ENCODE measurements at regions not wholly inside any gene's neighbourhood (a gene's known extent, or its start where the extent isn't known, plus 50 kb on each side); places are given as distances from the start of the nearest gene placed in this dataset.

DNA sequence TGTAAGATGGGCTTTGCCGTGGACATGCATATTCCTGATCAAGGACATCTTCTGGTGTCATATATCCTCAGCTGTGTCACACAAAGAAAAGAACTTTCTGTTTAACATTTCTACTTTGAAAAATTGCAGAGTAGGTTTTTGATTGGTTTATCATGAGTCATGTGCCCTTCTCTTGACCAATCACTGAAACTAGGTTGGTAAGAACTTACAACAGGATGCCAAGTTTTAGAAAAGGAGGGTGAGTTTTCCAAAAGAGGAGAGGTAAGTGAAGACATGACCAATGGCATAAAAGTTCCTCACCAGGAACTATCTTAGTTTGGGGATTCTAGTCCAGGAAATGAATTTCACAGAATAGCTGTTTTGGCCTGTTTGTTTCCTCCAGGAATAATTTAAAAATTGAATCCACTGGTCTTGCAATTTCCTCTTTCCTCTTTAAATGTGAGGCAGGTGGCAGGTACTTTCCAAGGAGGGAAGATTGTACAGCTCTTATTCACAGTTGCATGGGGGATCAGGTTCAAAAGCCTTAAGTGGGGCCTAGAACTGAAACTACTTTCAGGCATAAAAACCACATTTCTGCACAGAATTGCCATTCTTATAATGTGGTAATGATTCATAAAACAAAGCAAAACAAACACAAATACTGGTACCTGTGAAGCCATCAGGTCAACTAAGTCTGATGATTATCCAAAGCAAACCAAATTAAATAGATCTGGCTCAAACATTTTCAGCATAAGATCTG is 1114.5 kb upstream of the LCORL start:
- no peaks in the 10 kb centered on the region for H3K27me3 ChIP-seq (ENCODE audit: insufficient read depth, low read length)
- no peak overlapping the region for H2BK12ac ChIP-seq (ENCODE audit: insufficient read length, low read depth, low read length)
- no peak for TF ChIP-seq CTCF (conservative IDR thresholded peaks at IDR 0.05)
- no peak overlapping the region for H2AFZ ChIP-seq (ENCODE audit: low read length)
- no peak overlapping the region for H2BK120ac ChIP-seq (ENCODE audit: low read depth, low read length, poor library complexity, severe bottlenecking)
- no peaks in the 10 kb centered on the region for H3K9me3 Mint-ChIP-seq
- no peak overlapping the region for H3K27ac ChIP-seq (ENCODE audit: insufficient read length, low read depth, low read length)
- H3T11ph ChIP-seq (ENCODE audit: low read length), result no peak overlapping the region
- H3K9me3 ChIP-seq (ENCODE audit: control insufficient read depth, low read depth, low read length), result no peaks in the 10 kb centered on the region
- WGBS (ENCODE audit: extremely low coverage, insufficient read length, low lambda C conversion rate), result no CpG with 5 or more reads among the region's 1 CpG
- no peaks in the 10 kb centered on the region for H3K79me2 ChIP-seq (ENCODE audit: insufficient read depth, low read length)
- no peaks in the 10 kb centered on the region for H4K20me1 ChIP-seq (ENCODE audit: control insufficient read depth, insufficient read depth, insufficient read length)
- H3K23me2 ChIP-seq (ENCODE audit: insufficient read length, low read depth, low read length, poor library complexity, severe bottlenecking), result no peaks in the 10 kb centered on the region
- peaks cover 14 to 15% of the 10 kb centered on the region in 2 experiments for H3K4me1 Mint-ChIP-seq
- H2BK20ac ChIP-seq (ENCODE audit: low read depth, low read length, poor library complexity, severe bottlenecking), result no peak overlapping the region
- no peak overlapping the region for H2BK15ac ChIP-seq (ENCODE audit: low read depth, low read length)
- no peak overlapping the region for H3K4ac ChIP-seq (ENCODE audit: low read depth, low read length)
- no peak overlapping the region for H4K5ac ChIP-seq (ENCODE audit: insufficient read length, low read depth, low read length)
- H3K27me3 Mint-ChIP-seq (ENCODE audit: low read depth), result no peaks in the 10 kb centered on the region
- H4K8ac ChIP-seq (replicated peaks; ENCODE audit: insufficient read length, low read depth, low read length), result no peak overlapping the region
- H3K23ac ChIP-seq (ENCODE audit: insufficient read length, low read depth, low read length), result no peak overlapping the region
- no peak overlapping the region for H3K14ac ChIP-seq (ENCODE audit: insufficient read depth, low read length)
- no peak overlapping the region for H3K4me3 Mint-ChIP-seq
- H2BK5ac ChIP-seq (ENCODE audit: insufficient read length, low read length), result no peak overlapping the region
- no peaks in the 10 kb centered on the region for H3K79me1 ChIP-seq (ENCODE audit: insufficient read depth, low read depth, low read length, poor library complexity, severe bottlenecking)
- no peaks in the 10 kb centered on the region; the same call in 1 of the 2 replicates for H3K4me1 ChIP-seq (ENCODE audit: insufficient read depth, low read length)
- H3K56ac ChIP-seq (ENCODE audit: insufficient read length, low read depth, low read length), result no peak overlapping the region
- H4K91ac ChIP-seq (ENCODE audit: insufficient read length, low read depth, low read length), result no peak overlapping the region
- no peak overlapping the region for H3K9ac ChIP-seq (ENCODE audit: extremely low read depth, insufficient read length, low read length)
- H3K36me3 Mint-ChIP-seq (ENCODE audit: insufficient read depth in 1 of 3, low read depth in 3 of 3), result no peaks in the 10 kb centered on the region
- no peak overlapping the region for H3K27ac Mint-ChIP-seq
- no peak overlapping the region for H3K4me2 ChIP-seq (ENCODE audit: insufficient read depth, insufficient read length, low read length)
- H3K18ac ChIP-seq (ENCODE audit: insufficient read length, low read depth, low read length), result no peak overlapping the region
- H2AK5ac ChIP-seq (ENCODE audit: insufficient read length, low read length), result no peak overlapping the region
- DNase-seq, result no peak
